GM19463 (cell line): ENCODE measurements at regions not wholly inside any gene's neighbourhood (a gene's known extent, or its start where the extent isn't known, plus 50 kb on each side); places are given as distances from the start of the nearest gene placed in this dataset.

Experiments
- ATAC-seq: cut with Tn5 transposase; IDR thresholded peaks from one replicate; pipeline ENCODE4 v1.9.1; 2021; ENCODE audit warnings: mild to moderate bottlenecking, moderate library complexity; ENCODE audit not compliant: unreplicated experiment

GRCh38 chr16:50469744-50470321 is 78.4 kb upstream of the NKD1 start:
- no peak for ATAC-seq

- no peak for ATAC-seq
Observed at GRCh38 chr16:50469121-50469743, 79.0 kb upstream of the NKD1 start.

GRCh38 chr16:50468749-50469078 is 79.5 kb upstream of the NKD1 start:
- ATAC-seq, result no peak

- no peak for ATAC-seq
Observed at GRCh38 chr16:50467943-50468748, 80.0 kb upstream of the NKD1 start.

- ATAC-seq, result no peak
Observed at GRCh38 chr16:50467559-50467942, 80.6 kb upstream of the NKD1 start.

GRCh38 chr16:50466170-50466569 is 82.0 kb upstream of the NKD1 start:
- no peak for ATAC-seq

GRCh38 chr16:50464325-50465290 is 83.6 kb upstream of the NKD1 start:
- no peak for ATAC-seq

GRCh38 chr16:50463581-50464324 is 84.4 kb upstream of the NKD1 start:
- no peak for ATAC-seq

GRCh38 chr16:50462793-50463507 is 85.2 kb upstream of the NKD1 start:
- no peak for ATAC-seq

- no peak for ATAC-seq
Observed at GRCh38 chr16:50461400-50461760, 86.8 kb upstream of the NKD1 start.

- no peak for ATAC-seq
Observed at GRCh38 chr16:50460538-50461399, 87.4 kb upstream of the NKD1 start.

GRCh38 chr16:50459496-50460080 is 88.6 kb upstream of the NKD1 start:
- no peak for ATAC-seq

- no peak for ATAC-seq
Observed at GRCh38 chr16:50458667-50459495, 89.3 kb upstream of the NKD1 start.

GRCh38 chr16:50457979-50458491 is 89.2 kb upstream of the BRD7 start:
- no peak for ATAC-seq

GRCh38 chr16:50457423-50457822 is 88.6 kb upstream of the BRD7 start:
- ATAC-seq, result no peak

GRCh38 chr16:50455288-50455845 is 86.6 kb upstream of the BRD7 start:
- ATAC-seq, result no peak

- ATAC-seq, result no peak
Observed at GRCh38 chr16:50453446-50453845, 84.7 kb upstream of the BRD7 start.
